KMS-11 (cell line): ENCODE measurements at regions not wholly inside any gene's neighbourhood (a gene's known extent, or its start where the extent isn't known, plus 50 kb on each side); places are given as distances from the start of the nearest gene placed in this dataset.

Experiments used
- H2AFZ ChIP-seq: fragments of 200-600 bp; sonication (generic); 2 replicates; pipeline ENCODE4 v1.6.1; 2016; ENCODE audit warnings: antibody characterized with exemption, mixed run types, low read depth
- H3K27ac ChIP-seq: fragments of 200-600 bp; sonication (generic); 2 replicates; pipeline ENCODE4 v1.6.1; 2016; ENCODE audit warnings: mild to moderate bottlenecking, mixed run types
- H3K27me3 ChIP-seq: fragments of 200-600 bp; sonication (generic); 2 replicates; pipeline ENCODE4 v1.6.1; 2017; ENCODE audit warnings: mild to moderate bottlenecking, low read depth, mixed run types, moderate library complexity; ENCODE audit not compliant: insufficient read depth
- H3K36me3 ChIP-seq: fragments of 200-600 bp; sonication (generic); 2 replicates; pipeline ENCODE4 v1.6.1; 2017; ENCODE audit warnings: mild to moderate bottlenecking, mixed run types; ENCODE audit not compliant: insufficient read depth
- H3K4me1 ChIP-seq: fragments of 200-600 bp; sonication (generic); 2 replicates; pipeline ENCODE4 v1.6.1; 2016; ENCODE audit warnings: mild to moderate bottlenecking, low read depth, mixed run types; ENCODE audit not compliant: poor library complexity, severe bottlenecking
- H3K4me2 ChIP-seq: fragments of 200-600 bp; sonication (generic); 2 replicates; pipeline ENCODE4 v1.7.0; 2016; ENCODE audit warnings: mild to moderate bottlenecking, mixed run types
- H3K4me3 ChIP-seq: fragments of 200-600 bp; sonication (generic); IDR thresholded peaks from 2 replicates; pipeline ENCODE4 v1.6.1; 2017; ENCODE audit warnings: low read depth, low read length, mixed read lengths; ENCODE audit not compliant: insufficient read depth
- H3K79me2 ChIP-seq: fragments of 200-600 bp; sonication (generic); 2 replicates; pipeline ENCODE4 v1.6.1; 2016; ENCODE audit warnings: low read depth, mixed run types; ENCODE audit not compliant: insufficient read depth
- H3K9ac ChIP-seq: fragments of 200-600 bp; sonication (generic); 2 replicates; pipeline ENCODE4 v1.6.1; 2016; ENCODE audit warnings: mild to moderate bottlenecking, mixed run types
- H4K20me1 ChIP-seq: fragments of 200-600 bp; sonication (generic); 2 replicates; pipeline ENCODE4 v1.6.1; 2016; ENCODE audit warnings: mild to moderate bottlenecking, mixed run types; ENCODE audit not compliant: insufficient read depth
- TF ChIP-seq, protein P1 (sequence below): fragments of 200-600 bp; sonication (generic); conservative IDR thresholded peaks from 2 replicates; pipeline ENCODE4 v1.6.1; 2017; ENCODE audit warnings: low read depth, mild to moderate bottlenecking, antibody characterized with exemption, low read length, moderate library complexity, mixed read lengths

DNA sequence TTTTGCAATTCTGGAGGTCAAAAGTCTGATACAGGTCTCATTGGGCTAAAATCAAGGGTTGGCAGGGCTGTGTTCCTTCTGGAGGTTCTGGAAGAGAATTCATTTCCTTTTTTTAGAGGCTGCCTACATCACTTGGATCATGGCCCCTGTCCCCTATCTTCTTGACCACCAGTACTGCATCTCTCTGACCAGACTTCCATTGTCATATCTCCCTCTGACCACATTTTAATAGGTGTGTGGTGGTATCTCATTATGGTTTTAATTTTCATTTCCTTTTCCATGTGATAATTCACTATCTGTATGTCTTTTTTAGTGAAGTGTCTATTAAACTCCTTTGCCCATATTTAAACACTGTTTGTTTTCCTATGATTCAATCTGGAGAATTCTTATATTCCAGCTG is 215.2 kb upstream of the OTX2 start:
- Histone ChIP-seq H2AFZ (no peak overlapping the region), H3K4me1 (no peaks in the 10 kb centered on the region), H3K4me2 (no peak overlapping the region), H3K79me2 (no peaks in the 10 kb centered on the region), H4K20me1 (no peaks in the 10 kb centered on the region), H3K27ac (no peak overlapping the region), H3K27me3 (no peaks in the 10 kb centered on the region), H3K9ac (no peak overlapping the region), H3K36me3 (no peaks in the 10 kb centered on the region), H3K4me3 (no peak overlapping the region)
- TF ChIP-seq, protein P1, sequence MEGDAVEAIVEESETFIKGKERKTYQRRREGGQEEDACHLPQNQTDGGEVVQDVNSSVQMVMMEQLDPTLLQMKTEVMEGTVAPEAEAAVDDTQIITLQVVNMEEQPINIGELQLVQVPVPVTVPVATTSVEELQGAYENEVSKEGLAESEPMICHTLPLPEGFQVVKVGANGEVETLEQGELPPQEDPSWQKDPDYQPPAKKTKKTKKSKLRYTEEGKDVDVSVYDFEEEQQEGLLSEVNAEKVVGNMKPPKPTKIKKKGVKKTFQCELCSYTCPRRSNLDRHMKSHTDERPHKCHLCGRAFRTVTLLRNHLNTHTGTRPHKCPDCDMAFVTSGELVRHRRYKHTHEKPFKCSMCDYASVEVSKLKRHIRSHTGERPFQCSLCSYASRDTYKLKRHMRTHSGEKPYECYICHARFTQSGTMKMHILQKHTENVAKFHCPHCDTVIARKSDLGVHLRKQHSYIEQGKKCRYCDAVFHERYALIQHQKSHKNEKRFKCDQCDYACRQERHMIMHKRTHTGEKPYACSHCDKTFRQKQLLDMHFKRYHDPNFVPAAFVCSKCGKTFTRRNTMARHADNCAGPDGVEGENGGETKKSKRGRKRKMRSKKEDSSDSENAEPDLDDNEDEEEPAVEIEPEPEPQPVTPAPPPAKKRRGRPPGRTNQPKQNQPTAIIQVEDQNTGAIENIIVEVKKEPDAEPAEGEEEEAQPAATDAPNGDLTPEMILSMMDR: no peak

DNA sequence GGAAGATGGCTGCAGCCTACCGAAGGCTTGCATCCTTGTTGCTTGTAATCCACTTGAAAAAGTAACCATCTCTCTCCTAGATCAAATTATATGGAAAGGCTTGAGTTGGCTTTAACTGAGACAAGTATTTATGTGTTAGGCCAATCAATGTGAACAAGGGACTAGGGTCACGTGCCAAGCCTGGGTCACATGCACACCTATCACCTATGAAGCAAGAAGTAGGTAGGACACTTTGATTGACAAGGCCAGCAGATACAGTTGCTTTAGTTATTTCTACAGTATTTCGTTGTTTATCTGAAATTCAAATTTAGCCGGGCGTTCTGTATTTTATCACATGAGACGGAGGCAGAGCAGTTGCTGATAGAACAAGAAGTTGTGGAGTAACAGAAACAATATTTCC is 212.3 kb upstream of the OTX2 start:
- H3K9ac ChIP-seq: no peak overlapping the region
- no peak overlapping the region for H2AFZ ChIP-seq
- H3K27me3 ChIP-seq: no peaks in the 10 kb centered on the region
- H3K79me2 ChIP-seq: no peaks in the 10 kb centered on the region
- H3K36me3 ChIP-seq: no peaks in the 10 kb centered on the region
- H3K4me1 ChIP-seq: no peaks in the 10 kb centered on the region
- no peak overlapping the region for H3K4me2 ChIP-seq
- TF ChIP-seq, protein P1: no peak
- no peak overlapping the region for H3K4me3 ChIP-seq
- H3K27ac ChIP-seq: no peak overlapping the region
- H4K20me1 ChIP-seq: no peaks in the 10 kb centered on the region

DNA sequence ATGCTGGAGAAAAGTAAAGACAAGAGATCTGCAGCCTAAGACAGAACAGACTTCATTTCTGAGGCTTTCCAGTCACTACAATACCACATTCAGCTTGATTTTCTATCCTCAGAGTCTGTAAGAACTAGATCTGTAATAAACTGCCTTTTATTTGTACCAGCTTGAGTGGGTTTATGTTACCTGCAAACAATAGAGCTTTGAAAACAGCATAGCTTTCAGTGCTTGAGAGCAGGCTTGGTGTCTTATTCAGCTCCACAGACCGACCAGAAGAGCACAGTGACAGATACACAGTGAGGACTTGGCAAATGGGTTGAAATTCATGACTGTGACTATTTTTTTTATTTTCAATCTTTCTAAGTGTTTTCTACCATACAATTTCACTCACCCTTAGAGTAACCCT is 207.8 kb upstream of the OTX2 start:
- Histone ChIP-seq H3K36me3 (no peaks in the 10 kb centered on the region), H2AFZ (no peak overlapping the region), H3K27me3 (no peaks in the 10 kb centered on the region), H3K27ac (no peak overlapping the region), H3K9ac (no peak overlapping the region), H3K4me3 (no peak overlapping the region), H3K4me1 (no peaks in the 10 kb centered on the region), H3K4me2 (no peak overlapping the region), H4K20me1 (no peaks in the 10 kb centered on the region), H3K79me2 (no peaks in the 10 kb centered on the region)
- TF ChIP-seq, protein P1: no peak

DNA sequence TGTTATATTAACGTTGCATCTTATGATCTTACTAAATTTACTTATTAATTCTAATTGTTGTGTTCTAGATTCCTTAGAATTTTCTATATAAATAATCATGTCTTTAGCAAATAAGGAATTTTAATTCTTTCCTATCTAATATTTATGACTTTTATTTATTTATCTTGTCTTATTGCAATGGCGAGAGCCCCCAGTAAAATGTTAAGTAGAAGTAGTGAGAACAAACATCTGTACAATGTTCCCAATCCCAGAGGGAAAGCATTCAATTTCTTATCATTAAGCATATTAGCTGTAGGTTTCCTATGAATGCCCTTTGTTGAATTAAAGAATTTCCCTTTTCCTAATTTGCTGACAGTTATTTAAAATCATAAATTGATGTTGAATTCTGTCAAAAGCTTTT is 203.7 kb upstream of the OTX2 start:
- Histone ChIP-seq H3K79me2 (no peaks in the 10 kb centered on the region), H3K36me3 (no peaks in the 10 kb centered on the region), H2AFZ (no peak overlapping the region), H3K27ac (no peak overlapping the region), H3K27me3 (no peaks in the 10 kb centered on the region), H3K9ac (no peak overlapping the region), H3K4me2 (no peak overlapping the region), H3K4me3 (no peak overlapping the region), H3K4me1 (no peaks in the 10 kb centered on the region), H4K20me1 (no peaks in the 10 kb centered on the region)
- TF ChIP-seq, protein P1: no peak
